NCI-H748 treated with DMSO at 0.1 percent for 48 hours (cell line): ENCODE measurements at regions not wholly inside any gene's neighbourhood (a gene's known extent, or its start where the extent isn't known, plus 50 kb on each side); places are given as distances from the start of the nearest gene placed in this dataset.
"Not testable (repeated sequence)": the region's sequence is repeated elsewhere in the genome, so short reads cannot be mapped to it uniquely, and the experiment has no call there.

Source experiments
- DNase-seq: peaks from one replicate; lab custom pipeline; 2025; lab: John Stamatoyannopoulos, UW

- DNase-seq = not testable (repeated sequence)
These were observed 76.4 kb upstream of the DNAJC1 start for GRCh38 chr10:22079921-22080320.

GRCh38 chr10:22071332-22071731, 67.8 kb upstream of the DNAJC1 start:
- DNase-seq = no peak

GRCh38 chr10:22067091-22067490, 63.6 kb upstream of the DNAJC1 start:
- no peak for DNase-seq

GRCh38 chr10:22060984-22061383, 57.5 kb upstream of the DNAJC1 start:
- not testable (repeated sequence) for DNase-seq

- no peak for DNase-seq
These were observed 54.7 kb upstream of the DNAJC1 start for GRCh38 chr10:22058201-22058600.

- no peak for DNase-seq
These were observed 51.4 kb upstream of the DNAJC1 start for GRCh38 chr10:22054961-22055360.
